ENCODE measurements at regions not wholly inside any gene's neighbourhood (a gene's known extent, or its start where the extent isn't known, plus 50 kb on each side); places are given as distances from the start of the nearest gene placed in this dataset.

- Histone ChIP-seq H3K9me3 (no peaks in the 10 kb centered on the region), H3K27ac (no peak overlapping the region), H3K27me3 (no peaks in the 10 kb centered on the region), H3K4me1 (no peaks in the 10 kb centered on the region), H3K36me3 (replicated peaks in 1 of 2; ENCODE audit: insufficient read depth in 1 of 2, low read depth in 2 of 2) (no peaks in the 10 kb centered on the region), H3K4me3 (no peak overlapping the region)
- ATAC-seq (no peak), DNase-seq (no peak)
- intact Hi-C loops (cut with DNase I): no loop called here
- TF ChIP-seq CTCF (IDR thresholded peaks at IDR 0.05): no peak
- no peak for TF ChIP-seq POLR2A (IDR thresholded peaks at IDR 0.05)
- 26 to 33% methylated on average over 3 of the region's 3 CpGs for WGBS, 2 donors
These were observed 545.0 kb upstream of the FBXO33 start for GRCh38 chr14:39977198-39977597.

- intact Hi-C loops (cut with DNase I): no loop called here
- WGBS, 2 donors: 43 to 75% methylated on average over 1 of the region's 1 CpG
These were observed 541.8 kb upstream of the FBXO33 start for GRCh38 chr14:39974036-39974435.

GRCh38 chr14:39972704-39973103, 540.5 kb upstream of the FBXO33 start:
- H3K27me3 ChIP-seq: no peaks in the 10 kb centered on the region
- no peak overlapping the region for H3K27ac ChIP-seq
- no peak for DNase-seq
- 82 to 91% methylated on average over 2 of the region's 2 CpGs for WGBS, 2 donors
- no peaks in the 10 kb centered on the region for H3K36me3 ChIP-seq (replicated peaks in 1 of 2; ENCODE audit: insufficient read depth in 1 of 2, low read depth in 2 of 2)
- intact Hi-C loops (cut with DNase I): no loop called here
- H3K9me3 ChIP-seq: no peaks in the 10 kb centered on the region
- ATAC-seq: no peak
- no peak overlapping the region for H3K4me3 ChIP-seq
- H3K4me1 ChIP-seq: no peaks in the 10 kb centered on the region
- TF ChIP-seq CTCF (IDR thresholded peaks at IDR 0.05): no peak
- no peak for TF ChIP-seq POLR2A (IDR thresholded peaks at IDR 0.05)

More at GRCh38 chr14:39974036-39974435, 541.8 kb upstream of the FBXO33 start:
- ATAC-seq (no peak), DNase-seq (no peak)
- TF ChIP-seq CTCF (IDR thresholded peaks at IDR 0.05): no peak
- TF ChIP-seq POLR2A (IDR thresholded peaks at IDR 0.05): no peak
- H3K36me3 ChIP-seq (replicated peaks in 1 of 2; ENCODE audit: insufficient read depth in 1 of 2, low read depth in 2 of 2): no peaks in the 10 kb centered on the region
- H3K4me1 ChIP-seq: no peaks in the 10 kb centered on the region
- H3K27me3 ChIP-seq: no peaks in the 10 kb centered on the region
- no peak overlapping the region for H3K27ac ChIP-seq
- H3K4me3 ChIP-seq: no peak overlapping the region
- H3K9me3 ChIP-seq: no peaks in the 10 kb centered on the region

- Histone ChIP-seq H3K36me3 (replicated peaks in 1 of 2; ENCODE audit: insufficient read depth in 1 of 2, low read depth in 2 of 2) (no peaks in the 10 kb centered on the region), H3K9me3 (peaks cover 0 to 1% (median 0%) of the 10 kb centered on the region in 3 donors), H3K27me3 (no peaks in the 10 kb centered on the region), H3K27ac (no peak overlapping the region), H3K4me3 (no peak overlapping the region), H3K4me1 (no peaks in the 10 kb centered on the region)
- intact Hi-C loops (cut with DNase I): no loop called here
- TF ChIP-seq POLR2A (IDR thresholded peaks at IDR 0.05) (no peak), CTCF (IDR thresholded peaks at IDR 0.05) (no peak)
- ATAC-seq (no peak), DNase-seq (no peak)
- 86 to 97% methylated on average over 1 of the region's 1 CpG for WGBS, 2 donors
These were observed 535.7 kb upstream of the FBXO33 start for GRCh38 chr14:39967885-39968284.

GRCh38 chr14:39957987-39958386, 525.8 kb upstream of the FBXO33 start:
- no peaks in the 10 kb centered on the region for H3K4me1 ChIP-seq
- intact Hi-C loops (cut with DNase I): no loop called here
- DNase-seq: no peak
- H3K27ac ChIP-seq: no peak overlapping the region
- no peak for TF ChIP-seq POLR2A (IDR thresholded peaks at IDR 0.05)
- TF ChIP-seq CTCF (IDR thresholded peaks at IDR 0.05): no peak
- H3K4me3 ChIP-seq: no peak overlapping the region
- ATAC-seq: no peak
- 69 to 92% methylated on average over 3 of the region's 3 CpGs for WGBS, 2 donors
- H3K9me3 ChIP-seq: peaks cover 0 to 6% (median 0%) of the 10 kb centered on the region in 3 donors
- H3K27me3 ChIP-seq: no peaks in the 10 kb centered on the region
- H3K36me3 ChIP-seq (replicated peaks in 1 of 2; ENCODE audit: insufficient read depth in 1 of 2, low read depth in 2 of 2): no peaks in the 10 kb centered on the region
